ENCODE measurements at regions not wholly inside any gene's neighbourhood (a gene's known extent, or its start where the extent isn't known, plus 50 kb on each side); places are given as distances from the start of the nearest gene placed in this dataset.
A peak's percentile ranks its signal among the peaks of the same experiment; 100 is the strongest.

DNA sequence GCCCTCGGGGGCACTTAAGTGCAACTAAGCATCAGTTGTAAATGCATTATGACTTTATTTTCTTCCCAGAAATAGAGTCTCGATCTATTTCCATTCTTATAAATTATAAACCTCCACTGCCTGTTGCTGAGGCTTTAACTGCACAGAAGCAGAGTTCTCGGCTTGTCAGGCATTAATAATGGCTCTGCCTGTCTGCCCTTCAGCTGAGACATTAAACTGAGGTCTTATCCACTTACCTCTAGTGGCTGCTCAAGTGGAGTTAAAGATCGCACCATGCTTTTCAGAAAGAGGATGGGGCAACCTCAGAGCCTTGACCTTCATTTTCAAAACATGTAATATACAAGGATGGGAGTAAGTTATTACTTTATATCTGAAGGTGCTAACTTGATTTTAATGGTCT is 597.6 kb upstream of the PRMT6 start:
- no peaks in the 10 kb centered on the region for H3K9me3 ChIP-seq (ENCODE audit: insufficient read depth, low read length)
- H3K36me3 ChIP-seq (replicated peaks; ENCODE audit: low read depth, low read length), result no peaks in the 10 kb centered on the region
- H3K27me3 ChIP-seq (ENCODE audit: low read depth, low read length), result no peaks in the 10 kb centered on the region
- no peak overlapping the region for H3K4me2 ChIP-seq (ENCODE audit: low read length)
- no peaks in the 10 kb centered on the region for H4K20me1 ChIP-seq (ENCODE audit: insufficient read depth, low read length)
- no peaks in the 10 kb centered on the region for H3K4me1 ChIP-seq (ENCODE audit: low read length)
- H3K79me2 ChIP-seq (ENCODE audit: low read length), result no peaks in the 10 kb centered on the region
- H3K9ac ChIP-seq (ENCODE audit: low read length), result no peak overlapping the region
- no peak overlapping the region for H3K27ac ChIP-seq (ENCODE audit: low read length)
- TF ChIP-seq, protein P1, sequence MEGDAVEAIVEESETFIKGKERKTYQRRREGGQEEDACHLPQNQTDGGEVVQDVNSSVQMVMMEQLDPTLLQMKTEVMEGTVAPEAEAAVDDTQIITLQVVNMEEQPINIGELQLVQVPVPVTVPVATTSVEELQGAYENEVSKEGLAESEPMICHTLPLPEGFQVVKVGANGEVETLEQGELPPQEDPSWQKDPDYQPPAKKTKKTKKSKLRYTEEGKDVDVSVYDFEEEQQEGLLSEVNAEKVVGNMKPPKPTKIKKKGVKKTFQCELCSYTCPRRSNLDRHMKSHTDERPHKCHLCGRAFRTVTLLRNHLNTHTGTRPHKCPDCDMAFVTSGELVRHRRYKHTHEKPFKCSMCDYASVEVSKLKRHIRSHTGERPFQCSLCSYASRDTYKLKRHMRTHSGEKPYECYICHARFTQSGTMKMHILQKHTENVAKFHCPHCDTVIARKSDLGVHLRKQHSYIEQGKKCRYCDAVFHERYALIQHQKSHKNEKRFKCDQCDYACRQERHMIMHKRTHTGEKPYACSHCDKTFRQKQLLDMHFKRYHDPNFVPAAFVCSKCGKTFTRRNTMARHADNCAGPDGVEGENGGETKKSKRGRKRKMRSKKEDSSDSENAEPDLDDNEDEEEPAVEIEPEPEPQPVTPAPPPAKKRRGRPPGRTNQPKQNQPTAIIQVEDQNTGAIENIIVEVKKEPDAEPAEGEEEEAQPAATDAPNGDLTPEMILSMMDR (IDR thresholded peaks at IDR 0.05; ENCODE audit: low read depth, low read length), result no peak
- TF ChIP-seq EZH2phosphoT487 (IDR thresholded peaks at IDR 0.05; ENCODE audit: low read depth), result no peak
- H3K4me3 ChIP-seq (ENCODE audit: low read length), result no peak overlapping the region
- 0 out of 2 replicates have a peak overlapping the region, but pooled peaks have one; percentile 13 for H2AFZ ChIP-seq (ENCODE audit: low read depth, low read length)

DNA sequence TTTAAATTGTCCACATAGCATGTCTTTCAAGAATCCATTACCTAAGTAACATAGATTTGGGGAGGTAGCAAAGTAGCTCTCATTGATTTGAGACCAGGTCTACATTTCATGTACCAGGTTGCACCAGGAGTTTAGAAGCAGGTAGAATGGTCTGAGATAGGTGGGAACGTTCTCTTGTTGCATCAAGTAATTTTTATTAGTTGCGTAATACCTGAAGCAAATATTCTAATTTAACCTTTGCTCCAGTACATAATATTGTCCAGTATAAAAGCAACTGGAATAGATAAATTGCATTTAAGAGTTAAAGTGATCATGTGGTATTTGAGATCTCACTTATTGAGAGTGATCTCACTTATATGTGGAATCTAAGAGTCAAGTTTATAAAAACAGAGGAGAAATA is 597.1 kb upstream of the PRMT6 start:
- no peak for TF ChIP-seq EZH2phosphoT487 (IDR thresholded peaks at IDR 0.05; ENCODE audit: low read depth)
- TF ChIP-seq, protein P1 (IDR thresholded peaks at IDR 0.05; ENCODE audit: low read depth, low read length), result no peak
- Histone ChIP-seq H3K36me3 (replicated peaks; ENCODE audit: low read depth, low read length) (no peaks in the 10 kb centered on the region), H4K20me1 (ENCODE audit: insufficient read depth, low read length) (no peaks in the 10 kb centered on the region), H3K4me2 (ENCODE audit: low read length) (no peak overlapping the region), H3K4me3 (ENCODE audit: low read length) (no peak overlapping the region), H3K9me3 (ENCODE audit: insufficient read depth, low read length) (no peaks in the 10 kb centered on the region), H3K4me1 (ENCODE audit: low read length) (no peaks in the 10 kb centered on the region), H3K9ac (ENCODE audit: low read length) (no peak overlapping the region), H3K79me2 (ENCODE audit: low read length) (no peaks in the 10 kb centered on the region), H3K27ac (ENCODE audit: low read length) (no peak overlapping the region), H2AFZ (ENCODE audit: low read depth, low read length) (no peak overlapping the region), H3K27me3 (ENCODE audit: low read depth, low read length) (no peaks in the 10 kb centered on the region)

DNA sequence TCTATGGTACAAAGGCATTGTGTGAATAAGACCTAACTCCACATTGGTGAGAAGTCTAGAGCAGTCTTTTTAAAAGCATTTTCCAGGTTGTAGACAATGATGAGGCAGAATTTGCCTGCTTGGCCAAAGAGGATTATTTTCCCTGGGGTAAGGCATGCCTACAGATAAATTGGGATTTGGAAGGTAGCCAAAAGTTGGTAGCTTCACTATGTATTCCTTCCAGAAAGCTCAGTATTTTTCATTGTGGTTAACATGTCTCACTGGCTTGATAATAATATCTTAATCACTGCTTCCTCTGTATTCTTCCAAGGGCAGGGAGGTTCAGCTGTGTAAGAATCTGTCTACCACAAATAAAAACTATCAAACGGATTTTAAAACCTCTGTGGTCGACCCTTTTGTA is 590.8 kb upstream of the PRMT6 start:
- Histone ChIP-seq H2AFZ (ENCODE audit: low read depth, low read length) (no peak overlapping the region), H3K79me2 (ENCODE audit: low read length) (no peaks in the 10 kb centered on the region), H3K9ac (ENCODE audit: low read length) (no peak overlapping the region), H3K4me3 (ENCODE audit: low read length) (no peak overlapping the region), H3K4me2 (ENCODE audit: low read length) (no peak overlapping the region), H3K27ac (ENCODE audit: low read length) (no peak overlapping the region), H3K27me3 (ENCODE audit: low read depth, low read length) (no peaks in the 10 kb centered on the region), H3K4me1 (ENCODE audit: low read length) (no peaks in the 10 kb centered on the region), H3K9me3 (ENCODE audit: insufficient read depth, low read length) (no peaks in the 10 kb centered on the region), H4K20me1 (ENCODE audit: insufficient read depth, low read length) (no peaks in the 10 kb centered on the region), H3K36me3 (replicated peaks; ENCODE audit: low read depth, low read length) (no peaks in the 10 kb centered on the region)
- no peak for TF ChIP-seq EZH2phosphoT487 (IDR thresholded peaks at IDR 0.05; ENCODE audit: low read depth)
- TF ChIP-seq, protein P1 (IDR thresholded peaks at IDR 0.05; ENCODE audit: low read depth, low read length), result no peak

DNA sequence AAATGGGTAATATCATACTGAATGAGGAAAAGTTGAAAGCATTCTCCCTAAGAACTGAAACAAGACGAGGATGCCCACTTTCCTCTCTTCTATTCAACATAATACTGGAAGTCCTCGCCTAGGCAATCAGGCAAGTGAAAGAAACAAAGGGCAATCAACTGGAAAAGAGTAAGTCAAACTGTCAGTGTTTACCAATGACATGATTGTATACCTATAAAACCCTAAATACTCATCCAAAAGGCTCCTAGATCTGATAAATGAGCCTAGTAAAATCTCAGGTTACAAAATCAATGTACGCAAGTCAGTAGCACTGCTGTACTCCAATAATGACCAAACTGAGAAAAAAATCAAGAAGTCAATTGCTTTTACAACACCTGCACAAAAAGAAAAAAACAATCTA is 575.8 kb upstream of the PRMT6 start:
- H2AFZ ChIP-seq (ENCODE audit: low read depth, low read length), result no peak overlapping the region
- no peaks in the 10 kb centered on the region for H4K20me1 ChIP-seq (ENCODE audit: insufficient read depth, low read length)
- H3K4me1 ChIP-seq (ENCODE audit: low read length), result no peaks in the 10 kb centered on the region
- no peaks in the 10 kb centered on the region for H3K79me2 ChIP-seq (ENCODE audit: low read length)
- no peak for TF ChIP-seq EZH2phosphoT487 (IDR thresholded peaks at IDR 0.05; ENCODE audit: low read depth)
- TF ChIP-seq, protein P1 (IDR thresholded peaks at IDR 0.05; ENCODE audit: low read depth, low read length), result no peak
- no peaks in the 10 kb centered on the region for H3K27me3 ChIP-seq (ENCODE audit: low read depth, low read length)
- no peak overlapping the region for H3K4me2 ChIP-seq (ENCODE audit: low read length)
- H3K27ac ChIP-seq (ENCODE audit: low read length), result no peak overlapping the region
- no peaks in the 10 kb centered on the region; the same call in 1 of the 2 replicates for H3K9me3 ChIP-seq (ENCODE audit: insufficient read depth, low read length)
- no peak overlapping the region for H3K9ac ChIP-seq (ENCODE audit: low read length)
- no peak overlapping the region for H3K4me3 ChIP-seq (ENCODE audit: low read length)
- no peaks in the 10 kb centered on the region for H3K36me3 ChIP-seq (replicated peaks; ENCODE audit: low read depth, low read length)

Data from OCI-LY3 (cell line).